WTC11 (cell line): ENCODE measurements at regions not wholly inside any gene's neighbourhood (a gene's known extent, or its start where the extent isn't known, plus 50 kb on each side); places are given as distances from the start of the nearest gene placed in this dataset.

Source experiments
- ATAC-seq: fragments of 200-7000 bp; cut with Tn5 transposase; 2 replicates; pipeline ENCODE4 v1.10.0; 2021; ENCODE audit warnings: mild to moderate bottlenecking, moderate library complexity
- CTCF ChIA-PET: fragments of 300-600 bp; sonication (Branson Sonifier 250); formaldehyde crosslinking; loops from one replicate; lab custom pipeline; 2021; ENCODE audit warnings: antibody characterized with exemption; lab: Charles Lee
- POLR2A ChIA-PET: fragments of 350-600 bp; sonication (Branson Sonifier 250); formaldehyde crosslinking; loops from one replicate; lab custom pipeline; 2021; ENCODE audit warnings: antibody characterized with exemption; lab: Charles Lee
- DNase-seq: peaks from one replicate; pipeline ENCODE4 v3.0.0; 2021; ENCODE audit warnings: low spot score
- H3K27ac Mint-ChIP-seq: 2 replicates; pipeline ENCODE4 v1.8.0; 2021; ENCODE audit warnings: mixed read lengths
- H3K27me3 Mint-ChIP-seq: 2 replicates; pipeline ENCODE4 v1.8.0; 2021; ENCODE audit warnings: low read depth, mild to moderate bottlenecking, moderate library complexity, mixed read lengths
- H3K36me3 Mint-ChIP-seq: 2 replicates; pipeline ENCODE4 v1.8.0; 2021; ENCODE audit warnings: mixed read lengths
- H3K4me1 Mint-ChIP-seq: 2 replicates; pipeline ENCODE4 v1.8.0; 2022; ENCODE audit warnings: mixed read lengths
- H3K4me3 Mint-ChIP-seq: 2 replicates; pipeline ENCODE4 v1.8.0; 2021; ENCODE audit warnings: mild to moderate bottlenecking, moderate library complexity, mixed read lengths
- H3K9me3 Mint-ChIP-seq: 2 replicates; pipeline ENCODE4 v1.8.0; 2021; ENCODE audit warnings: mixed read lengths
- AR ChIP-seq: fragments of 250-450 bp; sonication (Bioruptor Pico); IDR thresholded peaks from 2 replicates; pipeline ENCODE4 v1.9.0; 2021; ENCODE audit warnings: mild to moderate bottlenecking
- CREB1 ChIP-seq: sonication (generic); formaldehyde crosslinking; IDR thresholded peaks from 2 replicates; pipeline ENCODE4 v1.8.0; 2023; ENCODE audit warnings: mild to moderate bottlenecking, missing genetic modification reagents
- GRHL2 ChIP-seq: fragments of 250-450 bp; sonication (Bioruptor Pico); IDR thresholded peaks from 2 replicates; pipeline ENCODE4 v1.8.0; 2022; ENCODE audit warnings: mild to moderate bottlenecking, moderate library complexity; ENCODE audit not compliant: insufficient replicate concordance, severe bottlenecking
- IRF2 ChIP-seq: sonication (generic); formaldehyde crosslinking; IDR thresholded peaks from 2 replicates; pipeline ENCODE4 v1.8.0; 2022; ENCODE audit warnings: low read depth, missing genetic modification reagents, borderline replicate concordance
- MAX ChIP-seq: sonication (generic); formaldehyde crosslinking; IDR thresholded peaks from 2 replicates; pipeline ENCODE4 v1.8.0; 2022; ENCODE audit warnings: mild to moderate bottlenecking, missing genetic modification reagents
- MLX ChIP-seq: sonication (generic); formaldehyde crosslinking; IDR thresholded peaks from 2 replicates; pipeline ENCODE4 v1.8.1; 2023; ENCODE audit warnings: mild to moderate bottlenecking, missing genetic modification reagents, moderate library complexity
- NR3C1 ChIP-seq: sonication (generic); formaldehyde crosslinking; conservative IDR thresholded peaks from 2 replicates; pipeline ENCODE4 v1.8.1; 2023; ENCODE audit warnings: low read depth, mild to moderate bottlenecking, missing genetic modification reagents
- PRRX2 ChIP-seq: fragments of 250-450 bp; sonication (Bioruptor Pico); IDR thresholded peaks from 2 replicates; pipeline ENCODE4 v1.8.0; 2021; ENCODE audit warnings: mild to moderate bottlenecking
- SMAD3 ChIP-seq: sonication (generic); formaldehyde crosslinking; IDR thresholded peaks from 2 replicates; pipeline ENCODE4 v1.8.0; 2022; ENCODE audit warnings: missing genetic modification reagents, mild to moderate bottlenecking, borderline replicate concordance
- SOX15 ChIP-seq: fragments of 250-450 bp; sonication (Bioruptor Pico); IDR thresholded peaks from 2 replicates; pipeline ENCODE4 v1.9.0; 2021; ENCODE audit warnings: mild to moderate bottlenecking
- SP1 ChIP-seq: sonication (generic); formaldehyde crosslinking; conservative IDR thresholded peaks from 2 replicates; pipeline ENCODE4 v1.8.1; 2022; ENCODE audit warnings: missing genetic modification reagents
- ZNF281 ChIP-seq: sonication (generic); formaldehyde crosslinking; IDR thresholded peaks from 2 replicates; pipeline ENCODE4 v1.8.0; 2023; ENCODE audit warnings: mild to moderate bottlenecking, missing genetic modification reagents
- ZNF317 ChIP-seq: sonication (generic); formaldehyde crosslinking; IDR thresholded peaks from 2 replicates; pipeline ENCODE4 v1.8.1; 2023; ENCODE audit warnings: low read depth, mild to moderate bottlenecking, moderate library complexity, missing genetic modification reagents, borderline replicate concordance
- ZNF416 ChIP-seq: fragments of 250-450 bp; sonication (Bioruptor Pico); IDR thresholded peaks from 2 replicates; pipeline ENCODE4 v1.9.0; 2021; ENCODE audit warnings: mild to moderate bottlenecking, inconsistent platforms
- TF ChIP-seq, protein P1 (sequence below): sonication (generic); formaldehyde crosslinking; IDR thresholded peaks from 2 replicates; pipeline ENCODE4 v1.8.1; 2022; ENCODE audit warnings: mild to moderate bottlenecking, missing genetic modification reagents, moderate library complexity, borderline replicate concordance
- TF ChIP-seq, protein P2 (sequence below): sonication (generic); formaldehyde crosslinking; IDR thresholded peaks from 2 replicates; pipeline ENCODE4 v1.8.1; 2023; ENCODE audit warnings: mild to moderate bottlenecking, missing genetic modification reagents

GRCh38 chr10:131644289-131644688 is 256.5 kb upstream of the PPP2R2D start (continued):
- TF ChIP-seq ZNF281 (CRISPR knock-in tag) (no peak), SP1 (CRISPR knock-in tag) (no peak), PRRX2 (no peak), CREB1 (CRISPR knock-in tag) (no peak), AR (no peak), MLX (CRISPR knock-in tag) (no peak), IRF2 (CRISPR knock-in tag) (no peak), ZNF317 (no peak), NR3C1 (CRISPR knock-in tag) (no peak), SOX15 (no peak), GRHL2 (CRISPR knock-in tag) (no peak)
- TF ChIP-seq, protein P1, sequence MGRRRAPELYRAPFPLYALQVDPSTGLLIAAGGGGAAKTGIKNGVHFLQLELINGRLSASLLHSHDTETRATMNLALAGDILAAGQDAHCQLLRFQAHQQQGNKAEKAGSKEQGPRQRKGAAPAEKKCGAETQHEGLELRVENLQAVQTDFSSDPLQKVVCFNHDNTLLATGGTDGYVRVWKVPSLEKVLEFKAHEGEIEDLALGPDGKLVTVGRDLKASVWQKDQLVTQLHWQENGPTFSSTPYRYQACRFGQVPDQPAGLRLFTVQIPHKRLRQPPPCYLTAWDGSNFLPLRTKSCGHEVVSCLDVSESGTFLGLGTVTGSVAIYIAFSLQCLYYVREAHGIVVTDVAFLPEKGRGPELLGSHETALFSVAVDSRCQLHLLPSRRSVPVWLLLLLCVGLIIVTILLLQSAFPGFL (CRISPR knock-in tag), result no peak

- DNase-seq, result no peak
Observed at GRCh38 chr10:131644864-131645658, 255.7 kb upstream of the PPP2R2D start.

More at GRCh38 chr10:131644864-131645658, 255.7 kb upstream of the PPP2R2D start:
- H3K4me1 Mint-ChIP-seq, result peaks cover 47% of the 10 kb centered on the region
- no peak for ATAC-seq
- H3K36me3 Mint-ChIP-seq, result peaks cover 3% of the 10 kb centered on the region
- ChIA-PET CTCF (interaction anchor here (0.8 kb wide), 1 partner anchor 25 kb away, joined by 3 read pairs; no protein-coding TSS in a partner anchor), POLR2A (interaction anchor here (0.9 kb wide), 1 partner anchor 39 kb away, joined by 3 read pairs; no protein-coding TSS in a partner anchor)
- H3K4me3 Mint-ChIP-seq, result no peak overlapping the region
- peaks cover 5% of the 10 kb centered on the region; the same call in 1 of the 2 replicates for H3K27me3 Mint-ChIP-seq
- no peak for TF ChIP-seq ZNF416 (CRISPR knock-in tag)
- TF ChIP-seq SMAD3 (CRISPR knock-in tag), result no peak
- TF ChIP-seq, protein P2, sequence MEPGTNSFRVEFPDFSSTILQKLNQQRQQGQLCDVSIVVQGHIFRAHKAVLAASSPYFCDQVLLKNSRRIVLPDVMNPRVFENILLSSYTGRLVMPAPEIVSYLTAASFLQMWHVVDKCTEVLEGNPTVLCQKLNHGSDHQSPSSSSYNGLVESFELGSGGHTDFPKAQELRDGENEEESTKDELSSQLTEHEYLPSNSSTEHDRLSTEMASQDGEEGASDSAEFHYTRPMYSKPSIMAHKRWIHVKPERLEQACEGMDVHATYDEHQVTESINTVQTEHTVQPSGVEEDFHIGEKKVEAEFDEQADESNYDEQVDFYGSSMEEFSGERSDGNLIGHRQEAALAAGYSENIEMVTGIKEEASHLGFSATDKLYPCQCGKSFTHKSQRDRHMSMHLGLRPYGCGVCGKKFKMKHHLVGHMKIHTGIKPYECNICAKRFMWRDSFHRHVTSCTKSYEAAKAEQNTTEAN (CRISPR knock-in tag), result no peak
- no peak for TF ChIP-seq NR3C1 (CRISPR knock-in tag)
- no peak for TF ChIP-seq MAX (CRISPR knock-in tag)
- TF ChIP-seq, protein P1 (CRISPR knock-in tag), result no peak
- TF ChIP-seq, all 79 proteins: peak for 0
- Mint-ChIP-seq H3K27ac (no peak overlapping the region), H3K9me3 (peaks cover 6% of the 10 kb centered on the region)
